NCI-H1694 treated with DMSO at 0.1 percent for 48 hours (cell line): ENCODE measurements at regions not wholly inside any gene's neighbourhood (a gene's known extent, or its start where the extent isn't known, plus 50 kb on each side); places are given as distances from the start of the nearest gene placed in this dataset.
"Not testable (repeated sequence)": the region's sequence is repeated elsewhere in the genome, so short reads cannot be mapped to it uniquely, and the experiment has no call there.

ENCODE experiments used
- DNase-seq: peaks from one replicate; lab custom pipeline; 2025; lab: John Stamatoyannopoulos, UW

GRCh38 chr5:63211448-63212132 lies 633.0 kb downstream of the LRRC70 start:
- DNase-seq = no peak

GRCh38 chr5:63205976-63206375 lies 627.4 kb downstream of the LRRC70 start:
- no peak for DNase-seq

GRCh38 chr5:63201738-63202137 lies 623.1 kb downstream of the LRRC70 start:
- no peak for DNase-seq

DNA sequence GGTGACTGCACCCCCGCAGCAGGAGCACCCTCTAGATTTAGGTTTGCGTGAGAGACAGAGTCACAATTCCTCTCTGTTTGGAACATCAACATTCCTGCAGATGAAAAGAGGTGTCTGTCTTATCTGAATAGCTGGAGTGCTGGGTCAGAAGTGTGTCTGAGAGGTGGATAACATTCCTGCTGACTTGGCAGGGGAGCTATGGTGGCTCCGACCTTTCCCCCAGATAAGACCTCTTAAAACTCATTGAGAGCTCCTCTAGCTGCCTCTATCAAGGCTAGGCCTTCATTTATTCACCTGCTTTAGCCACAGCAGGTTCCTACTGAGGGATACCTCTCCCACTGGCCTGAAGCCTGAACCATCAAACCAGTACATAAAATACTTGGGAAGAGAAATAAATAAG lies 615.5 kb downstream of the LRRC70 start:
- no peak for DNase-seq

DNA sequence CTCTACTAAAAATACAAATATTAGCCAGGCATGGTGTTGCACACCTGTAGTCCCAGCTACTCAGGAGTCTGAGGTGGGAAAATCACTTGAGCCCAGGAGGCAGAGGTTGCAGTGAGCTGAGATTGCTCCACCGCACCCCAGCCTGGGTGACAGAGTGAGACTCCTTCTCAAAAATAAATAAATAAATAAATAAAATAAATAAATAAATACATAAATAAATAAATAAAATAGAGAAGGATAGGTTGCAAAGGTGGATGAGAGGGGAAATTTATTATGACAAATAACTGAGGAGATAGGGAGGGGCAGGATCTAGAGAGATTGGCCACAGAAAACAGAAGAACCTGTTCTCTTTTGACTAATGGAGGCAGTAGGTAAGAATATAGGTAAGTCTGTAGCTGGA lies 601.6 kb downstream of the LRRC70 start:
- DNase-seq = not testable (repeated sequence)

- no peak for DNase-seq
These were observed 597.2 kb downstream of the LRRC70 start for GRCh38 chr5:63175850-63176249.

GRCh38 chr5:63170486-63170885 lies 591.9 kb downstream of the LRRC70 start:
- no peak for DNase-seq

DNA sequence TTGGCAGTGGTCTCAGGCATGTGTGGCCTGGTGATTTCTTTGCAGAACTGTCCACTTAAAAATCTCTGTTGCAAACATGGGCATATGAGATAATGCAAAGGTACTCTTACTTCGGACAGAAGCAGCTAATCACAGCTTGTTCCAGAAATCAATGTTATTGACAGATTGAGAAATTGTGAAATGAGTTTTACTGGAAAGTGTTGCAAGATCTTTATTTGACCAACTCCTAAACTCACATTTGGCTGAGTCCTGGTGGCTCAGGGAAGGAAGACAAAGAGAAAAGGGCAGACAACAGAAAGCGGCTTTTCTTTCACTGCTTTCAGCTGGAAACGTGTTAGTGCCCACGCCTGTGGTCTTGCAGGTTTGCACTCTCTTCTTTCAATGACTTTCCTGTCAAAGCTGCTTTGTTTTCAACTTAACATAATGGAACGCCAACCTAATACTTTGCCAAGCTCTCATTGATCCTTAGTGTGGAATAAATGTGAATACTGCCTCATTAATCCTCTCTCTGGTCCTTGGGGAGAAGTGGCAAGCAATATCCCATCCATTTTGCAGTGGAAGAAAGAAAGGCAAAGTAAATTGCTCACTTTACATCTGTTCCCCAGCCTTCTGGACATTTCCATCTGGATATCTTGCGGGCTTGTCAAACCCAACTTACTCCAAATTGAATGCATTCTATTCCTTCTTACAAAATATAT lies 586.4 kb downstream of the LRRC70 start:
- DNase-seq = no peak

DNA sequence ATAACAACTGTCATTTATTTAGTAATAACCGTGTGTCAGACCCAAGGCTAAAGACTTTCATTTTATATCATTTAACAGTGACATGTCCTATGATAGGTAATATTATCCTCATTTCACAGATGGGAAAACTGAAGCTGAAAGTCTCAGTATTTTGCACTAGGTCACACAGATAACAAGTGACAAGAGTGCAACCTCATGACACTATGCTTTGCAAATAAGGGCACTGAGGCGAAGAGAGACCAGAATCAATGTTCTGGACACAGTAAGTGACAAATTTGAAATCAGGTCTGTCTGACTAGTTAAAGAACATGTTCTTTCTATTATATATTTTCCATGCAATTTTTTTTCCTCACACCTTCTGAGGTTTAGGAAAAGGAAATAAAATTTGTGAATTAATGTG lies 585.7 kb downstream of the LRRC70 start:
- DNase-seq = no peak

DNA sequence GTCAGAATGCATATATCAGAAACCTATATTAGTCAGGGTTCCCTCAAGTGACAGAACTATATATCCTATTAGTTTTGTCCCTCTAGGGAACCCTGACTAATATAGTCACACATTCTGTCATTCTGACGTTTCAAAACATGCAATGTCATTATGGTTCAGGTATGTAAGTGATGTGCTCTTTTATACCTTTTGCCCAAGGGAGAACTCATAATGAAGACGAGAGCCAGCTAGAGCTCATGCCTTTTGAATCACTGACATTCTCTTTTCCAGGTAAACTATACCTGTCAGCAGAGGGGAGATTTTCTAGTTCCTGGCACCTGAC lies 576.7 kb downstream of the LRRC70 start:
- DNase-seq = no peak

DNA sequence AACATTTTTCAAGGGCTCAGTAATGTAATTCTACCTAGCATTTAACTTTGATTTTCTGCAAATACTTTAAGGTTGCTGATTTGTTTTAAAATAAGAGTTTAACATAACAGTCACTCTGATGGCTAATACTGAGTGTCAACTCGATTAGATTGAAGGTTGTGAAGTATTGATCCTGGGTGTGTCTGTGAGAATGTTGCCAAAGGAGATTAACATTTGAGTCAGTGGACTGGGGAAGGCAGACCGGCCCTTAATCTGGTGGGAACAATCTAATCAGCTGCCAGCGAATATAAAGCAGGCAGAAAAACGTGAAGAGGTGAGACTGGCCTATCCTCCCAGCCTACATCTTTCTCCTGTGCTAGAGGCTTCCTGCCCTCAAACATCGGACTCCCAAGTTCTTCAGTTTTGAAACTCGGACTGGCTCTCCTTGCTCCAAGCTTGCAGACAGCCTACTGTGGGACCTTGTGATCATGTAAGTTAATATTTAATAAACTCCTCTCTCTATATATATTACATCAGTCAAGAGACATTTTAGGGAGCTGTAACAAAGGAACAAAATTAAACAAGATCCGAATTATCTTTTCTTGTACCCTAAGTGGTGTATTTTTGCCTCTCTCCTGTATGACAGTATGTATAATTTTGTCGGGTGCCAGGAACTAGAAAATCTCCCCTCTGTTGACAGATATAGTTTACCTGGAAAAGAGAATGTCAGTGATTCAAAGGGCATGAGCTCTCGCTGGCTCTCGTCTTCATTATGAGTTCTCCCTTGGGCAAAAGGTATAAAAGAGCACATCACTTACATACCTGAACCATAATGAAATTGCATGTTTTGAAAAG lies 576.1 kb downstream of the LRRC70 start:
- no peak for DNase-seq

GRCh38 chr5:63152871-63153270 lies 574.3 kb downstream of the LRRC70 start:
- DNase-seq = no peak

DNA sequence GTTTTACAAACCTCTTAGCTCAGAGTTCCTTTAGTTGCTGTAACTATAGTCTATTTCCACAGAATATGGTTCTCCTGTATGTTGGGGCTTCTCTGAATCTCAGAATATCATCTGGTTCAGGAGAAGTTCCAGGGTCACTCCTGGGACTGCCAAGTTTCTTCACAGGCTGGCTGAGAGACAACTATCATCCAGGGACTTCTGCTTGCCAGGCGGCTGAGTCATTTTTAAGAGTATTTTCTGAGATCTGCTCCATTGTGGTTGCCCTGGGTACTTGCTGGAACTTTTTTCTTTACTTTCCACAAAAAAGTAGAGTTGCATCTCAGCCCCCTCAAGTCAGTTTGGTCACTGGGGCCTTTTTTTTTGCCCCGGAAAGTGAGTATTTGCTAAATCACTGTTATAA lies 566.5 kb downstream of the LRRC70 start:
- DNase-seq = no peak

DNA sequence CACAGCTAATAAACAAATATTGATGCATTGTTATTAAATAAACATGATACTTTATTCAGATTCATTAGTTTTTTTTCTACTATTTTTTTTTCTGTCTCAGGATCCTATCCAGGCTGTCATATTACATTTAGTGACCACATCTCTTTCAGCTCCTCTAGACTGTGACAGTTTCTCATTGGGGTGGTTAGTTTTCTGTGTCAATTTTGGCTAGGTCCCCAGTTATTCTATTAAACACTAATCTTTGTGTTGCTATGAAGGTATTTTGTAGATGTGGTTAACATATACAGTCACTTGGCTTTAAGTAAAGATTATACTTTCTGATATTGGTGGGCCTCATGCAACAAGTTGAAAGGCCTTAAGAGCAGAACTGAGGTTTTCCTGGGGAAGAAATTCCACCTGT lies 563.0 kb downstream of the LRRC70 start:
- DNase-seq = no peak

DNA sequence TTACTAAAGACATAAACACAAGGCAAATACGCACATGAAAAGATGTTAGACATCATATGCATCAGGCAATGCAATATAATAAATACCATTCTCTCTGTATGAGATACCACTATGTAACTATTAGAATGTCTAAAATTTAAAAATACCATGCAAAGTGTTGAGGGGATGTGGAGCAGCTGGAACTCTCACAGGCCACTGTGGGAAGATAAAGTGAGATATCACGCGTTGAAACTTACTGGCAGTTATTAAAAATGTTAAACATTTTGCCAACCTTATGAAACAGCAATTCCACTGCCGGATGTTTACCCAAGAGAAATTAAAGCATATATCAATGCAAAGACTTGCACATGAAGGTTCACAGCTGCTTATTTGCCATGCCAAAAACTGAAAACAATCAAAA lies 556.7 kb downstream of the LRRC70 start:
- DNase-seq = no peak

GRCh38 chr5:63131626-63132285 lies 553.1 kb downstream of the LRRC70 start:
- DNase-seq = no peak

- DNase-seq = no peak
These were observed 550.1 kb downstream of the LRRC70 start for GRCh38 chr5:63128761-63129160.

DNA sequence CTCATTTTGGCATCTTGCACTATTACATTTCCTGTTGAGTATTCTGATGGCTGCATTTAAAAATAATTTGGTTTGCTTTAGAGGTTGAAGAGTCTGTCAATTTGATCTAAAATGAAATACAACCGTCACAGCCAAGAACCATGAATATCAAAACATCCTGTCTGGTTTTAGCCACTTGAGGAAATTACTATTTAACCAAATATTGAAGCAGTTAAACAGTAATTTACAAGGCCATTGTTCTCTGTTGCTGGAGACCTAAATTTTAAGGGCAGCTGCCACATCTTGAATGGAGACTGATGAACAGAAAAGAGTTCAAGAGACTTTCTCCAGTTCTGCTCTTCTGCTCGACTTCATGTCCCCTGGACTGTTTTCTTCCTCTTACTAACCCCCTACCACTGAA lies 549.4 kb downstream of the LRRC70 start:
- DNase-seq = no peak

DNA sequence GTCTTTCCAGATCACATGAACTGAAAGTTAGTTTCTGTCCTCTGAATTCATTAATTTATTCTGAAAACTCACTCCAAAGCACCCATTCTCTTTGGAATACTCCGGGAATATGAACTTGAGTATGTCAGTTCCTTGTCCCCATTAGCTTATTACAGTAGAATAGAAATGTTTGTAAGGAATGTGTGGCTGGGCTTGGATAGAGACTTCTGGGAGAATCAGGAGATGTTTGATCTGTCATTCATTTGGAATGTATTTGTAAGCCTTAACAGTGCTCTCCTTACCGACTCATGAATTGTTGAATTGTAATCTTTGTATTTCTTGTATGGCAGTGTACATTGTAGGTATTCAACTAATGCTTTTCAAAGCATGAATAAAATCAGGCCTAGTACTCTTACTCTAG lies 548.4 kb downstream of the LRRC70 start:
- DNase-seq = no peak

DNA sequence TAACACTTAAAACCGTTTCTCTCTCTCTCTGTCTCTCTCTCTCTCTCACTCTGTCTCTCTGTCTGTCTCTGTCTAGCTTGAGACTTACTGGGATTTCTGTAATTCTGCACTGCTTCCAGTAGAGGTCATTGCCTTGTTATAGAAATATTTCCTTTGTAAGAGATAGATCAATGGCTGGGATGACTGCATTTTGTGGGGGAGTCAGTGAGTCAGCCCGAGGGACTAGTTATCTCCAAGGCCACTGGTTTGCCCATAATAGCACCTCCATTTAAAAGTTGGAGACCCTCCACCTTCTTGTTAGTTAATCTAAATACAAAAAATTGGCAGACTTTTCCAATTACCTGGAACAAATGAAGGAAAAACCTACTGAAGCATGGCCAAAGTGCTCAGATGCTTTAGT lies 547.2 kb downstream of the LRRC70 start:
- DNase-seq = peak; percentile 9

- no peak for DNase-seq
These were observed 546.8 kb downstream of the LRRC70 start for GRCh38 chr5:63125392-63125791.

DNA sequence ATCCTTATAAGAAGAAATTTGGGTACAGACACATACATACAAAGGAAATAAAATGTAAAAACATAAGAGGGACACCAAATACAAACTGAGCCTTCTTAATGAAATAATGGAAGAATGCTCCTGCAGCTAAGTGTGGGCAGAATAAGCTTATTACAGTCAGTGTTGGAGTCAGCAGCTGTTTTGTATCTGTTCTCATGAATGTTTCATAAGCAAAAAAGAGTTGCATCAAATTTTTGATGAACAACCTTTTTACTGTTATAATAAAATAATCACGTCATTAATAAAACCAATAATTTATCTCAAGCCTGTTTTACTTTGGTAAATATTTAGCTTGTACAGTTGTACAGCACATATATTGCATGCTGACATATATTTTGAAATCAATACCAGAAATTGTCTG lies 545.6 kb downstream of the LRRC70 start:
- no peak for DNase-seq

- no peak for DNase-seq
These were observed 542.9 kb downstream of the LRRC70 start for GRCh38 chr5:63121471-63121870.
